ENCODE measurements at regions not wholly inside any gene's neighbourhood (a gene's known extent, or its start where the extent isn't known, plus 50 kb on each side); places are given as distances from the start of the nearest gene placed in this dataset.

GRCh38 chr7:85875398-85875797 is 688.5 kb upstream of the SEMA3D start:
- CTCF ChIA-PET, result no interaction called here
- H3K27ac ChIP-seq, result no peak overlapping the region
- DNase-seq (ENCODE audit: low spot score), result no peak
- POLR2A ChIA-PET (ENCODE audit: low non-redundant PET), result no interaction called here
- TF ChIP-seq, protein P1, sequence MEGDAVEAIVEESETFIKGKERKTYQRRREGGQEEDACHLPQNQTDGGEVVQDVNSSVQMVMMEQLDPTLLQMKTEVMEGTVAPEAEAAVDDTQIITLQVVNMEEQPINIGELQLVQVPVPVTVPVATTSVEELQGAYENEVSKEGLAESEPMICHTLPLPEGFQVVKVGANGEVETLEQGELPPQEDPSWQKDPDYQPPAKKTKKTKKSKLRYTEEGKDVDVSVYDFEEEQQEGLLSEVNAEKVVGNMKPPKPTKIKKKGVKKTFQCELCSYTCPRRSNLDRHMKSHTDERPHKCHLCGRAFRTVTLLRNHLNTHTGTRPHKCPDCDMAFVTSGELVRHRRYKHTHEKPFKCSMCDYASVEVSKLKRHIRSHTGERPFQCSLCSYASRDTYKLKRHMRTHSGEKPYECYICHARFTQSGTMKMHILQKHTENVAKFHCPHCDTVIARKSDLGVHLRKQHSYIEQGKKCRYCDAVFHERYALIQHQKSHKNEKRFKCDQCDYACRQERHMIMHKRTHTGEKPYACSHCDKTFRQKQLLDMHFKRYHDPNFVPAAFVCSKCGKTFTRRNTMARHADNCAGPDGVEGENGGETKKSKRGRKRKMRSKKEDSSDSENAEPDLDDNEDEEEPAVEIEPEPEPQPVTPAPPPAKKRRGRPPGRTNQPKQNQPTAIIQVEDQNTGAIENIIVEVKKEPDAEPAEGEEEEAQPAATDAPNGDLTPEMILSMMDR (conservative IDR thresholded peaks at IDR 0.05; ENCODE audit: low read depth), result no peak

- ChIA-PET POLR2A (ENCODE audit: low non-redundant PET) (no interaction called here), CTCF (no interaction called here)
- TF ChIP-seq, protein P1 (conservative IDR thresholded peaks at IDR 0.05; ENCODE audit: low read depth), result no peak
- DNase-seq (ENCODE audit: low spot score), result no peak
- H3K27ac ChIP-seq, result no peak overlapping the region
Measured at GRCh38 chr7:85866540-85866939, 679.7 kb upstream of the SEMA3D start.

- CTCF ChIA-PET, result interaction anchor here (0.7 to 1.3 kb wide), 2 partner anchors 297 to 303 kb away, joined by 3 read pairs; no protein-coding TSS in a partner anchor
Measured at GRCh38 chr7:85851571-85852193, 664.8 kb upstream of the SEMA3D start.

DNA sequence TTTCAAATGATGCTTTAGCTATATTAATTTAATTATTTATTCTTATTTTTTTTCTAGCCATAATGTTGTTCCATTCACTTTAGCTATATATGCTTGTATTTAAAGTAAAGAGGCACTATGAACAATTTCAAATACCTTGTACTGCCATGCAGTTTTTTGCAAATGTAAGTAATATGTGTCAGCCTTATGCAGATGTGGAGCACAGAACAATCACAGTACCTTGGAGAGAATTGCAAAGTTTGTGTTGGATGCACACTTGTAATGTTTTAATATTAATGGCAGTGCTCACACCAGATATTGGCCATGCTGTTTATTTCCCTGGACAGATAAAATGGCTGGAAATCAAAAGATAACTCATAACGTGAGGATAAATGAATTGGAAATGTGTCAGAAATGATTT is 663.5 kb upstream of the SEMA3D start:
- TF ChIP-seq, protein P1 (conservative IDR thresholded peaks at IDR 0.05; ENCODE audit: low read depth), result no peak
- no peak for DNase-seq (ENCODE audit: low spot score)
- CTCF ChIA-PET, result interaction anchor here (1.1 to 1.3 kb wide), 2 partner anchors 296 to 819 kb away, joined by 3 to 6 read pairs; no protein-coding TSS in a partner anchor
- POLR2A ChIA-PET (ENCODE audit: low non-redundant PET), result no interaction called here
- no peak overlapping the region for H3K27ac ChIP-seq

More at GRCh38 chr7:85851571-85852193, 664.8 kb upstream of the SEMA3D start:
- no peak overlapping the region for H3K27ac ChIP-seq
- POLR2A ChIA-PET (ENCODE audit: low non-redundant PET), result no interaction called here
- DNase-seq (ENCODE audit: low spot score), result peak; percentile 11
- TF ChIP-seq, protein P1 (conservative IDR thresholded peaks at IDR 0.05; ENCODE audit: low read depth), result peak; percentile 49

GRCh38 chr7:85840554-85840953 is 653.7 kb upstream of the SEMA3D start:
- CTCF ChIA-PET, result no interaction called here
- H3K27ac ChIP-seq, result no peak overlapping the region
- POLR2A ChIA-PET (ENCODE audit: low non-redundant PET), result no interaction called here

DNA sequence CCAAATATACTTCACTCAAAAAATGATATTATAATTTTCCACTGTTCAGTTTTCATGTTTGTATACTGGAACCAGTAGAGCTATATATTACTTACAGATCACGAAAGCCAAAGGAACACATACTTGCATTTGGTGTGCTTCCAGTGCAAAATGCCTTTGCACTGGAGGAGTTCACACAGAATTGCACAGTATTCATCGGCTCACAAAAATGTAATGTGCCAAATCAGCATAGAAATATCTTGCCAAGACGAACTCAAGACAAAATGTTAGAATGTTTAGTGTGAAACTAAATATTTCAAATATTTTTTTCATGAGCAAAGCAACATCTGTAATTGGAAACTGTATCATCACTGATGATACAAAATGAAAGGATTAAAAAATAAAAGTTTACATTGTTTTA is 646.2 kb upstream of the SEMA3D start:
- TF ChIP-seq, protein P1 (conservative IDR thresholded peaks at IDR 0.05; ENCODE audit: low read depth), result no peak
- CTCF ChIA-PET, result interaction anchor here (0.6 to 0.7 kb wide), 2 partner anchors 280 to 664 kb away, joined by 3 to 8 read pairs; no protein-coding TSS in a partner anchor
- POLR2A ChIA-PET (ENCODE audit: low non-redundant PET), result no interaction called here
- no peak overlapping the region for H3K27ac ChIP-seq
- no peak for DNase-seq (ENCODE audit: low spot score)

More at GRCh38 chr7:85840554-85840953, 653.7 kb upstream of the SEMA3D start:
- TF ChIP-seq, protein P1 (conservative IDR thresholded peaks at IDR 0.05; ENCODE audit: low read depth), result no peak
- DNase-seq (ENCODE audit: low spot score), result no peak

Measured in RWPE1 (cell line).